ENCODE measurements at regions not wholly inside any gene's neighbourhood (a gene's known extent, or its start where the extent isn't known, plus 50 kb on each side); places are given as distances from the start of the nearest gene placed in this dataset.

- TF ChIP-seq CTCF (IDR thresholded peaks at IDR 0.05) (no peak), POLR2A (IDR thresholded peaks at IDR 0.05) (no peak)
Observed at GRCh38 chr17:73971127-73971526, 232.4 kb upstream of the RPL38 start.

All from body of pancreas (tissue), 4 donors.